HL-60 (cell line): ENCODE measurements at regions not wholly inside any gene's neighbourhood (a gene's known extent, or its start where the extent isn't known, plus 50 kb on each side); places are given as distances from the start of the nearest gene placed in this dataset.

Source experiments
- DNase-seq, 2 experiments: peaks; one replicate each; pipeline ENCODE4 v3.0.0-alpha.2; 2010 to 2020; ENCODE audit warnings: low read depth in 1 of 2, low spot score in 1 of 2
- H3K27ac ChIP-seq: fragments of 250-450 bp; sonication (Bioruptor Pico); replicated peaks from 2 replicates; pipeline ENCODE4 v1.5.1; 2020; ENCODE audit warnings: mild to moderate bottlenecking, moderate library complexity
- H3K27me3 ChIP-seq: fragments of 250-450 bp; sonication (Bioruptor Pico); 2 replicates; pipeline ENCODE4 v1.5.1; 2021; ENCODE audit warnings: mild to moderate bottlenecking, moderate library complexity; ENCODE audit not compliant: insufficient read depth, poor library complexity, severe bottlenecking
- H3K4me3 ChIP-seq: replicated peaks from 2 replicates; pipeline ENCODE4 v1.5.1; 2011; ENCODE audit warnings: mild to moderate bottlenecking, control low read depth, low read length; ENCODE audit not compliant: insufficient read depth
- CTCF ChIP-seq: IDR thresholded peaks from one replicate; pipeline ENCODE4 v1.5.1; 2011; ENCODE audit warnings: low read length, control low read depth, inconsistent platforms; ENCODE audit not compliant: insufficient read depth
- GABPA ChIP-seq: IDR thresholded peaks from 2 replicates; pipeline ENCODE4 v1.6.1; 2012; ENCODE audit warnings: low read depth
- POLR2AphosphoS5 ChIP-seq: IDR thresholded peaks from 2 replicates; pipeline ENCODE4 v1.6.1; 2012; ENCODE audit warnings: low read depth
- REST ChIP-seq: IDR thresholded peaks from 2 replicates; pipeline ENCODE4 v1.6.1; 2012; ENCODE audit warnings: low read depth; ENCODE audit not compliant: insufficient replicate concordance
- SPI1 ChIP-seq: IDR thresholded peaks from 2 replicates; pipeline ENCODE4 v1.6.1; 2012; ENCODE audit warnings: low read depth, mild to moderate bottlenecking, borderline replicate concordance

GRCh38 chr5:23318960-23319359 is 188.4 kb upstream of the PRDM9 start:
- DNase-seq, result no peak
- H3K27ac ChIP-seq, result no peak overlapping the region
- no peaks in the 10 kb centered on the region for H3K27me3 ChIP-seq
- no peak overlapping the region for H3K4me3 ChIP-seq
- TF ChIP-seq CTCF (no peak), GABPA (no peak), SPI1 (no peak)

GRCh38 chr5:23318166-23318565 is 189.2 kb upstream of the PRDM9 start:
- TF ChIP-seq CTCF (no peak), SPI1 (no peak), REST (no peak), GABPA (no peak), POLR2AphosphoS5 (no peak)
- no peak for DNase-seq
- H3K27ac ChIP-seq, result no peak overlapping the region
- H3K4me3 ChIP-seq, result no peak overlapping the region
- H3K27me3 ChIP-seq, result no peaks in the 10 kb centered on the region

- no peak for DNase-seq
- Histone ChIP-seq H3K4me3 (no peak overlapping the region), H3K27me3 (no peaks in the 10 kb centered on the region), H3K27ac (no peak overlapping the region)
- no peak for TF ChIP-seq CTCF
- TF ChIP-seq REST, result no peak
- no peak for TF ChIP-seq GABPA
- no peak for TF ChIP-seq POLR2AphosphoS5
- TF ChIP-seq SPI1, result no peak
These were observed 191.3 kb upstream of the PRDM9 start for GRCh38 chr5:23316060-23316591.

- Histone ChIP-seq H3K27ac (no peak overlapping the region), H3K4me3 (no peak overlapping the region), H3K27me3 (no peaks in the 10 kb centered on the region)
- DNase-seq, result no peak
- TF ChIP-seq GABPA (no peak), REST (no peak), CTCF (no peak), SPI1 (no peak), POLR2AphosphoS5 (no peak)
These were observed 192.6 kb upstream of the PRDM9 start for GRCh38 chr5:23314827-23315226.
